ENCODE measurements at regions not wholly inside any gene's neighbourhood (a gene's known extent, or its start where the extent isn't known, plus 50 kb on each side); places are given as distances from the start of the nearest gene placed in this dataset.

DNA sequence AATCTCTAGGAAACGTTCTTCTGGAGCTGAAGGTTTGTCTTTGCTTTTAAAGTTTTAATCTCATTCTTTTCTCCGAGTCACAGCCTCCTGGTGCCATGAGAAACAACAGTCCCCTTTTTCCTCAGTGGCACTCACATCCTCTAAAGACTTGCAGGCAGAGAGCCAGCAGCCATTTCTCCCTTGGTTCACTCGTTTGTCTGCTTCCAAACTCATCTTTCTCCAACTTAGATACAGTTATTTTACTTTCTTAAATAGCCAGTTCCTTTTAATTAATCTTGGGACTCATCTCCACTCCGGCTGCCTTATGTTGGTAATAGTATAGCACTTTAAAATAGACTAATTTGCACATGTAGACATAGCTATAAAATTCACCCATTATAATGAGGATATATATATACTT, 555.2 kb downstream of the FGF9 start:
- TF ChIP-seq, protein P1, sequence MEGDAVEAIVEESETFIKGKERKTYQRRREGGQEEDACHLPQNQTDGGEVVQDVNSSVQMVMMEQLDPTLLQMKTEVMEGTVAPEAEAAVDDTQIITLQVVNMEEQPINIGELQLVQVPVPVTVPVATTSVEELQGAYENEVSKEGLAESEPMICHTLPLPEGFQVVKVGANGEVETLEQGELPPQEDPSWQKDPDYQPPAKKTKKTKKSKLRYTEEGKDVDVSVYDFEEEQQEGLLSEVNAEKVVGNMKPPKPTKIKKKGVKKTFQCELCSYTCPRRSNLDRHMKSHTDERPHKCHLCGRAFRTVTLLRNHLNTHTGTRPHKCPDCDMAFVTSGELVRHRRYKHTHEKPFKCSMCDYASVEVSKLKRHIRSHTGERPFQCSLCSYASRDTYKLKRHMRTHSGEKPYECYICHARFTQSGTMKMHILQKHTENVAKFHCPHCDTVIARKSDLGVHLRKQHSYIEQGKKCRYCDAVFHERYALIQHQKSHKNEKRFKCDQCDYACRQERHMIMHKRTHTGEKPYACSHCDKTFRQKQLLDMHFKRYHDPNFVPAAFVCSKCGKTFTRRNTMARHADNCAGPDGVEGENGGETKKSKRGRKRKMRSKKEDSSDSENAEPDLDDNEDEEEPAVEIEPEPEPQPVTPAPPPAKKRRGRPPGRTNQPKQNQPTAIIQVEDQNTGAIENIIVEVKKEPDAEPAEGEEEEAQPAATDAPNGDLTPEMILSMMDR (IDR thresholded peaks at IDR 0.05; ENCODE audit: low read length) = no peak
- TF ChIP-seq EZH2 (IDR thresholded peaks at IDR 0.05; ENCODE audit: borderline replicate concordance, low read length) = no peak
